ENCODE measurements at regions not wholly inside any gene's neighbourhood (a gene's known extent, or its start where the extent isn't known, plus 50 kb on each side); places are given as distances from the start of the nearest gene placed in this dataset.

- no peaks in the 10 kb centered on the region for H3K27me3 ChIP-seq (replicated peaks; ENCODE audit: insufficient read depth)
- no peak overlapping the region for H3K27ac ChIP-seq
- TF ChIP-seq POLR2A (IDR thresholded peaks at IDR 0.05) (no peak), POLR2AphosphoS5 (IDR thresholded peaks at IDR 0.05) (no peak), CTCF (IDR thresholded peaks at IDR 0.05) (no peak)
- no peaks in the 10 kb centered on the region for H3K4me1 ChIP-seq (replicated peaks)
- 66% methylated on average over 6 of the region's 6 CpGs for WGBS
- no peaks in the 10 kb centered on the region for H3K9me3 ChIP-seq
- DNase-seq (ENCODE audit: low spot score), result peak; percentile 35
- no peak overlapping the region for H3K4me3 ChIP-seq
- intact Hi-C loops (cut with DNase I), result no loop called here
- H3K36me3 ChIP-seq, result no peaks in the 10 kb centered on the region
Measured at GRCh38 chr5:57834829-57835608, 352.4 kb upstream of the ACTBL2 start.

GRCh38 chr5:57833489-57833888 is 350.9 kb upstream of the ACTBL2 start:
- no peak overlapping the region for H3K27ac ChIP-seq
- no peak overlapping the region for H3K4me3 ChIP-seq
- H3K9me3 ChIP-seq, result no peaks in the 10 kb centered on the region
- WGBS, result 91% methylated on average over 4 of the region's 4 CpGs
- intact Hi-C loops (cut with DNase I), result no loop called here
- H3K4me1 ChIP-seq (replicated peaks), result no peaks in the 10 kb centered on the region
- H3K27me3 ChIP-seq (replicated peaks; ENCODE audit: insufficient read depth), result no peaks in the 10 kb centered on the region
- DNase-seq (ENCODE audit: low spot score), result no peak
- no peak for TF ChIP-seq POLR2A (IDR thresholded peaks at IDR 0.05)
- TF ChIP-seq CTCF (IDR thresholded peaks at IDR 0.05), result no peak
- TF ChIP-seq POLR2AphosphoS5 (IDR thresholded peaks at IDR 0.05), result no peak
- H3K36me3 ChIP-seq, result no peaks in the 10 kb centered on the region

GRCh38 chr5:57832875-57833274 is 350.3 kb upstream of the ACTBL2 start:
- 33% methylated on average over 2 of the region's 2 CpGs for WGBS
- Histone ChIP-seq H3K27me3 (replicated peaks; ENCODE audit: insufficient read depth) (no peaks in the 10 kb centered on the region), H3K4me3 (no peak overlapping the region), H3K9me3 (no peaks in the 10 kb centered on the region), H3K27ac (no peak overlapping the region), H3K36me3 (no peaks in the 10 kb centered on the region), H3K4me1 (replicated peaks) (no peaks in the 10 kb centered on the region)
- TF ChIP-seq POLR2A (IDR thresholded peaks at IDR 0.05) (no peak), POLR2AphosphoS5 (IDR thresholded peaks at IDR 0.05) (no peak), CTCF (IDR thresholded peaks at IDR 0.05) (no peak)
- DNase-seq (ENCODE audit: low spot score), result no peak
- intact Hi-C loops (cut with DNase I), result no loop called here

GRCh38 chr5:57831932-57832331 is 349.3 kb upstream of the ACTBL2 start:
- intact Hi-C loops (cut with DNase I), result no loop called here
- 93% methylated on average over 2 of the region's 2 CpGs for WGBS
- H3K9me3 ChIP-seq, result no peaks in the 10 kb centered on the region

More at GRCh38 chr5:57831932-57832331, 349.3 kb upstream of the ACTBL2 start:
- TF ChIP-seq POLR2A (IDR thresholded peaks at IDR 0.05) (no peak), POLR2AphosphoS5 (IDR thresholded peaks at IDR 0.05) (no peak), CTCF (IDR thresholded peaks at IDR 0.05) (no peak)
- Histone ChIP-seq H3K27me3 (replicated peaks; ENCODE audit: insufficient read depth) (no peaks in the 10 kb centered on the region), H3K4me1 (replicated peaks) (no peaks in the 10 kb centered on the region), H3K36me3 (no peaks in the 10 kb centered on the region), H3K27ac (no peak overlapping the region), H3K4me3 (no peak overlapping the region)
- no peak for DNase-seq (ENCODE audit: low spot score)
